Pancreas (tissue), 10 donors: ENCODE measurements at regions not wholly inside any gene's neighbourhood (a gene's known extent, or its start where the extent isn't known, plus 50 kb on each side); places are given as distances from the start of the nearest gene placed in this dataset.

Experiments
- ATAC-seq, 4 donors: fragments of 200-7000 bp; cut with Tn5 transposase; one replicate each; pipeline versions ENCODE4 v1.8.0 to v1.9.1; 2020; ENCODE audit warnings: mild to moderate bottlenecking in 4 of 4, moderate library complexity in 4 of 4
- DNase-seq, 6 donors: peaks; one replicate each; pipeline ENCODE4 v3.0.0-alpha.2; 2020
- FAIRE-seq: peaks from 2 replicates; lab custom pipeline; 2012; peaks lifted over from hg19 to GRCh38; lab: Jason Lieb, UNC
- H3K27ac ChIP-seq, 4 donors: fragments of 200-600 bp; sonication (generic); 1 replicate in 3 of 4; 2 replicates in 1 of 4; pipeline versions ENCODE4 v1.5.0 to v1.8.0; 2020
- H3K27me3 ChIP-seq, 4 donors: fragments of 200-600 bp; one replicate each; pipeline ENCODE4 v1.8.0; 2021
- H3K36me3 ChIP-seq, 3 donors: fragments of 200-600 bp; sonication (generic) in 1 of 3; one replicate each; pipeline versions ENCODE4 v1.5.0 to v1.8.0; 2020 to 2021
- H3K4me1 ChIP-seq, 3 donors: fragments of 200-600 bp; one replicate each; pipeline ENCODE4 v1.8.0; 2021
- H3K4me3 ChIP-seq, 4 donors: fragments of 200-600 bp; sonication (generic) in 2 of 4; one replicate each; pipeline versions ENCODE4 v1.5.0 to v1.8.0; 2020 to 2021
- H3K9me3 ChIP-seq, 4 donors: fragments of 200-600 bp; one replicate each; pipeline ENCODE4 v1.8.0; 2021
- WGBS, 2 donors: extraction: QIAGEN DNeasy Blood & Tissue Kit; methylation state at CpG; one replicate each; pipeline ENCODE4 v1.1.7; 2013; 5-methylcytosine and 5-hydroxymethylcytosine counted together
- intact Hi-C, 3 donors: fragments of 100-400 bp; cut with DNase I; formaldehyde crosslinking; loops; one replicate each; pipeline versions ENCODE4 v1.11.1 to v1.14.2; 2022
- TF ChIP-seq, protein P1 (sequence below), 4 donors: fragments of 200-600 bp; sonication (generic) in 3 of 4; IDR thresholded peaks; one replicate each; pipeline versions ENCODE4 v1.5.0 to v1.8.0; 2021; ENCODE audit warnings: antibody characterized with exemption in 4 of 4
- donor health status: healthy with polysubstance abuse.
- donor health status: DM: no; HTN: no; CAD: no; lungs with moderate emphysema.
- donor health status: DM: no; HTN: no; CAD: no.
- donor health status: control.
- donor health status: control.
- donor health status: Bipolar disorder and iron deficiency.
- donor health status: DM: yes; HTN: yes; CAD: no.
- donor health status: DM: no; HTN: no; CAD: no.
- donor health status: DM: no; HTN: no; CAD: no.
- donor health status: DM: yes; HTN: yes; CAD: no.

DNA sequence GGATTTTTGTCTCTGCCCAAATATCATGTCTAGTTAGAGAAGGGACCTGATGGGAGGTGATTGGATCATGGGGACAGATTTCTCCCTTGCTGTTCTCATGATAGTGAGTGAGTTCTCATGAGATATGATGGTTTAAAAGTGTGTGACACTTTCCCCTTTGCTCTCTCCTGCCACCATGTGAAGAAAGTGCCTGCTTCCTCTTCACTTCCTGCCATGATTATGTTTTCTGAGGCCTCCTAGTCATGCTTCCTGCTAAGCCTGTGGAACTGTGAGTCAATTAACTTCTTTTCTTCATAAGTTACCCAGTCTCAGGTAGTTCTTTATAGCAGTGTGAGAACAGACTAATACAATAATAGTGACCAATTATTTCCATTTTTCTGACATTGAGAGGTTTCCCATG, 167.3 kb upstream of the CYRIA start:
- DNase-seq (no peak), FAIRE-seq (no peak), ATAC-seq (no peak)
- TF ChIP-seq, protein P1, sequence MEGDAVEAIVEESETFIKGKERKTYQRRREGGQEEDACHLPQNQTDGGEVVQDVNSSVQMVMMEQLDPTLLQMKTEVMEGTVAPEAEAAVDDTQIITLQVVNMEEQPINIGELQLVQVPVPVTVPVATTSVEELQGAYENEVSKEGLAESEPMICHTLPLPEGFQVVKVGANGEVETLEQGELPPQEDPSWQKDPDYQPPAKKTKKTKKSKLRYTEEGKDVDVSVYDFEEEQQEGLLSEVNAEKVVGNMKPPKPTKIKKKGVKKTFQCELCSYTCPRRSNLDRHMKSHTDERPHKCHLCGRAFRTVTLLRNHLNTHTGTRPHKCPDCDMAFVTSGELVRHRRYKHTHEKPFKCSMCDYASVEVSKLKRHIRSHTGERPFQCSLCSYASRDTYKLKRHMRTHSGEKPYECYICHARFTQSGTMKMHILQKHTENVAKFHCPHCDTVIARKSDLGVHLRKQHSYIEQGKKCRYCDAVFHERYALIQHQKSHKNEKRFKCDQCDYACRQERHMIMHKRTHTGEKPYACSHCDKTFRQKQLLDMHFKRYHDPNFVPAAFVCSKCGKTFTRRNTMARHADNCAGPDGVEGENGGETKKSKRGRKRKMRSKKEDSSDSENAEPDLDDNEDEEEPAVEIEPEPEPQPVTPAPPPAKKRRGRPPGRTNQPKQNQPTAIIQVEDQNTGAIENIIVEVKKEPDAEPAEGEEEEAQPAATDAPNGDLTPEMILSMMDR (IDR thresholded peaks at IDR 0.05): no peak
- intact Hi-C loops: no loop called here
- peaks cover 0 to 9% (median 0%) of the 10 kb centered on the region in 4 donors for H3K27me3 ChIP-seq
- no peaks in the 10 kb centered on the region for H3K9me3 ChIP-seq
- no peak overlapping the region for H3K4me3 ChIP-seq
- no peaks in the 10 kb centered on the region for H3K4me1 ChIP-seq
- H3K27ac ChIP-seq: no peak overlapping the region
- H3K36me3 ChIP-seq: no peaks in the 10 kb centered on the region

DNA sequence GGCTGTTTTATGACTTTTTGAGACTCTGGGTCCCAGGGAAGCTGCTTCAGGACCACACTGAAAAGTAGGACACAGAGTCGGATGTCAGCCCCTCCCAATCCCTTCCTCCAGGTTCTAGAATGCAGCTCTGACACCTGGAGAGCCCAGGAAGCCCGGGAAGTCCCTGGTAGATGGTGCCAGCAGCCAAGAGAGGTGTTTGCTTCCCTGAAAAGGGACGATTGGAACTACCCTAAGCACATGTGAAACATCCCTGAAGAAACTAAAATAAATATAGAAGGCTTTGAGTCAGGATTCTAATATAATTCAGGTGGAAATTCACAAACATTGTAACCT, 163.2 kb upstream of the CYRIA start:
- intact Hi-C loops: no loop called here
- Histone ChIP-seq H3K27me3 (peaks cover 0 to 9% (median 0%) of the 10 kb centered on the region in 4 donors), H3K4me1 (no peaks in the 10 kb centered on the region), H3K36me3 (no peaks in the 10 kb centered on the region), H3K4me3 (no peak overlapping the region), H3K9me3 (no peaks in the 10 kb centered on the region), H3K27ac (no peak overlapping the region)
- FAIRE-seq: no peak
- TF ChIP-seq, protein P1 (IDR thresholded peaks at IDR 0.05): no peak
- 11 to 20% methylated on average over 3 of the region's 3 CpGs for WGBS, 2 donors
- DNase-seq: no peak
- ATAC-seq: peak in 3 of 4 donors; percentile 69 to 81 (median 75)

DNA sequence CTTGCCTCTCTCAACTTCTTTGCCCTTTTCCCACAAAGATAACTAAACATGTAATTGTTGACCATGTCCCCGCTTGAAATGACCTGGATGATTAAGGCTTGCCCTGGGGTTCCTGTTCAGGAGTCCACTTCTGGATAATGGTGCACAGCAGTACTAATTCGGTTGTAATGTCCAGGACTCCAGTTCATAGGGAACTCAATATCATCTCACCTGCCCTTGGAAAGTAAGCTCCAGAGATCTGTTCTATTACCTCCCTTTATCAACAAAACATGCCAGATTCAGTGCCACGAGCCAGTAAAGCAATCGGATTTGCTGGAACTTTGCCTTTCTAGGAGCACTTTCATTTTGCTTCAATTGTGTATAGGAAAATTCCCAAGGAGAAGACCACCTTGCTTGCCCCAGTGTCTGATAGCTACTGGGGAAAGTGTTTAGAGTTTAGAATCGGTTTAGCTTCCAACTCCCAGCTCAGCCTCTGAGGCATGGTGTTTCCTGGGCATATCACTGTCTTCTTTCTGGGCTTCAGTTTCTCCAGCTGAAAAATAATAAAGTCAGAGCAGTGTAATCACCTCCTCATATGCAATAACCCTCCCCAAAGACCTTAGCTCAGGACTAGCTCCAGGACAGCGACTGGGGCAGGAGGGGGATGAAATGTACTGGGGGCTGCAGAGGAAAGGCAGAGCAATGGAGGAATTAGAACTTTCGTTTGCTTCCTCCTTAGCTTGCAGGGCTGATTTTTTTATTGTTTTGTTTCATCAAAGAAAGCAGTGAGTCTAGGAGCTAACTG, 162.6 kb upstream of the CYRIA start:
- no peaks in the 10 kb centered on the region for H3K36me3 ChIP-seq
- ATAC-seq: peak in 2 of 4 donors; percentile 27 to 30

DNA sequence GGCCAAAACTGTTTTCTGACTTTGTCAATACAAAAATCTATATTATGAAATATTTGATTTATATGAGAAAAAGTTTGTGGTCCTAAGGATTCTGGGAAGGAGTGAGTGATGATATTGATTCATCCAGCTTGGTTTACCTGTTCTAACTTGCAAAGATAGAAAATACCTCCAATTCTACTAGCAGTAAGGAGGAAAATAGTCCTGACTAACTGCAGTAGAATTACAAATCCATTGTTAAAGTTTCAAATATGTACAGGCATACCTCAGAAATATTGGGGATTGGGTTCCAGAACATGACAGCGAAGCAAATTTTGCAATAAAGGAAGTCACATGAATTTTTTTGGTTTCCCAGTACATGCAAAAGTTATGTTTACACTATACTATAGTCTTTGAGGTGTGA, 158.8 kb upstream of the CYRIA start:
- Histone ChIP-seq H3K27me3 (no peaks in the 10 kb centered on the region), H3K9me3 (no peaks in the 10 kb centered on the region), H3K4me1 (no peaks in the 10 kb centered on the region), H3K27ac (no peak overlapping the region), H3K36me3 (no peaks in the 10 kb centered on the region), H3K4me3 (no peak overlapping the region)
- intact Hi-C loops: no loop called here
- DNase-seq (no peak), FAIRE-seq (no peak), ATAC-seq (no peak)
- TF ChIP-seq, protein P1 (IDR thresholded peaks at IDR 0.05): no peak
- 92 to 97% methylated on average over 1 of the region's 1 CpG for WGBS, 2 donors

More for the DNA sequence above, 162.6 kb upstream of the CYRIA start:
- Histone ChIP-seq H3K4me3 (no peak overlapping the region), H3K27me3 (peaks cover 0 to 9% (median 0%) of the 10 kb centered on the region in 4 donors), H3K27ac (no peak overlapping the region), H3K9me3 (no peaks in the 10 kb centered on the region), H3K4me1 (no peaks in the 10 kb centered on the region)
- TF ChIP-seq, protein P1 (IDR thresholded peaks at IDR 0.05): no peak
- FAIRE-seq: no peak
- WGBS, 2 donors: 40 to 42% methylated on average over 7 of the region's 7 CpGs
- DNase-seq: no peak
- intact Hi-C loops: no loop called here

DNA sequence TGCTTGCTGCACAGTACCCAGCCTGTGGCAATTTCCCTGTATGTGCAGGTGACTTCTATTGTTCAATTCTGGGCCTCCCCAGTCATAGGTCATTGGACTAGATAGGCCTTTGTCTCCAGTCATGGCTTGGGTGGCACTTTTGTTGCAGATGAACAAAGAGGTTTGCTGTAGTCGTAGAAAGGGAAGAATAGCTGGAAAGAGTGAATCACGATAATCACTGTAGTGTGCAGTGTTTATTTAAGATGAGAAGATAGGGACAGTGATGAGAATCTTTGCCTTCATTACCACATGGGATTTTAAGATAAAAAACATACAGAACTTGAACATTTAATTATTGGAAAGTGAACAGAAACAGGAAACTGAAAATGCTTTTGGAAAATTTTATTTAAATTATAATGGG, 156.1 kb upstream of the CYRIA start:
- no peak overlapping the region for H3K4me3 ChIP-seq
- no peak overlapping the region for H3K27ac ChIP-seq
- no peaks in the 10 kb centered on the region for H3K4me1 ChIP-seq
- H3K9me3 ChIP-seq: no peaks in the 10 kb centered on the region
- WGBS, 2 donors: 74 to 82% methylated on average over 2 of the region's 2 CpGs
- no peaks in the 10 kb centered on the region for H3K27me3 ChIP-seq
- no peak for ATAC-seq
- no peak for DNase-seq
- FAIRE-seq: no peak
- intact Hi-C loops: no loop called here
- no peaks in the 10 kb centered on the region for H3K36me3 ChIP-seq
- TF ChIP-seq, protein P1 (IDR thresholded peaks at IDR 0.05): no peak
